ENCODE measurements at regions not wholly inside any gene's neighbourhood (a gene's known extent, or its start where the extent isn't known, plus 50 kb on each side); places are given as distances from the start of the nearest gene placed in this dataset.

DNA sequence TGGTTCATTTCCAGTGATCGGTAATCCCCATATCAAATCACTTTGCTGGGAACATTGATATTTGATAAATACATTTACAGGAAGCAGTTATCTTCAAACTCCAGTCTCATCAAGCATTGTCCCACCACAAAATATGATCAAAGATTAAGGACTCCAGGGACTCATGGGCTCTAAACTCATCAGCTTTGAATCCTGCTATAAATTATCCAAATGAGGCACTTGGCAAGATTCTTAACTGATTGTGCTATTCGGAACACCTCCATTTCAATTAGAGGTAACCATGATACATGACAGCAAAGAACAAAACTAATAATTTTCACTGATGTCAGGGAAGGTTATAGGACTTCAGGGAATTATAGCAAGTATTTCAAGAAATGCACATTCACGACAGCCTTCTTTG is 1088.1 kb upstream of the PIK3C3 start:
- no peak for DNase-seq
- H3K9me3 ChIP-seq (ENCODE audit: control insufficient read depth, low read length), result no peaks in the 10 kb centered on the region
- Mint-ChIP-seq H3K4me1 (peaks cover under 1% of the 10 kb centered on the region), H3K9me3 (no peaks in the 10 kb centered on the region), H3K27ac (no peak overlapping the region), H3K27me3 (ENCODE audit: insufficient read depth) (no peaks in the 10 kb centered on the region), H3K4me3 (no peak overlapping the region), H3K36me3 (ENCODE audit: low read depth) (no peaks in the 10 kb centered on the region)
- no peaks in the 10 kb centered on the region for H3K27me3 ChIP-seq (ENCODE audit: control insufficient read depth, insufficient read depth, low read length, poor library complexity, severe bottlenecking)
- no peak overlapping the region for H3K27ac ChIP-seq (ENCODE audit: low read depth, low read length)
- no peak overlapping the region for H3K4me3 ChIP-seq (ENCODE audit: low read length)
- H3K4me1 ChIP-seq (ENCODE audit: control insufficient read depth, insufficient read depth, low read length), result no peaks in the 10 kb centered on the region
- no peaks in the 10 kb centered on the region for H3K36me3 ChIP-seq (ENCODE audit: control insufficient read depth, insufficient read depth, low read length)
- TF ChIP-seq, protein P1, sequence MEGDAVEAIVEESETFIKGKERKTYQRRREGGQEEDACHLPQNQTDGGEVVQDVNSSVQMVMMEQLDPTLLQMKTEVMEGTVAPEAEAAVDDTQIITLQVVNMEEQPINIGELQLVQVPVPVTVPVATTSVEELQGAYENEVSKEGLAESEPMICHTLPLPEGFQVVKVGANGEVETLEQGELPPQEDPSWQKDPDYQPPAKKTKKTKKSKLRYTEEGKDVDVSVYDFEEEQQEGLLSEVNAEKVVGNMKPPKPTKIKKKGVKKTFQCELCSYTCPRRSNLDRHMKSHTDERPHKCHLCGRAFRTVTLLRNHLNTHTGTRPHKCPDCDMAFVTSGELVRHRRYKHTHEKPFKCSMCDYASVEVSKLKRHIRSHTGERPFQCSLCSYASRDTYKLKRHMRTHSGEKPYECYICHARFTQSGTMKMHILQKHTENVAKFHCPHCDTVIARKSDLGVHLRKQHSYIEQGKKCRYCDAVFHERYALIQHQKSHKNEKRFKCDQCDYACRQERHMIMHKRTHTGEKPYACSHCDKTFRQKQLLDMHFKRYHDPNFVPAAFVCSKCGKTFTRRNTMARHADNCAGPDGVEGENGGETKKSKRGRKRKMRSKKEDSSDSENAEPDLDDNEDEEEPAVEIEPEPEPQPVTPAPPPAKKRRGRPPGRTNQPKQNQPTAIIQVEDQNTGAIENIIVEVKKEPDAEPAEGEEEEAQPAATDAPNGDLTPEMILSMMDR (conservative IDR thresholded peaks at IDR 0.05), result no peak
- no peak overlapping the region for H3K9ac ChIP-seq (ENCODE audit: extremely low read depth, low read length, poor library complexity, severe bottlenecking)
- 92 to 99% methylated on average over 2 to 3 of the region's 3 CpGs for WGBS, 2 experiments (ENCODE audit: insufficient coverage in 1 of 2, insufficient read length in 1 of 2)

DNA sequence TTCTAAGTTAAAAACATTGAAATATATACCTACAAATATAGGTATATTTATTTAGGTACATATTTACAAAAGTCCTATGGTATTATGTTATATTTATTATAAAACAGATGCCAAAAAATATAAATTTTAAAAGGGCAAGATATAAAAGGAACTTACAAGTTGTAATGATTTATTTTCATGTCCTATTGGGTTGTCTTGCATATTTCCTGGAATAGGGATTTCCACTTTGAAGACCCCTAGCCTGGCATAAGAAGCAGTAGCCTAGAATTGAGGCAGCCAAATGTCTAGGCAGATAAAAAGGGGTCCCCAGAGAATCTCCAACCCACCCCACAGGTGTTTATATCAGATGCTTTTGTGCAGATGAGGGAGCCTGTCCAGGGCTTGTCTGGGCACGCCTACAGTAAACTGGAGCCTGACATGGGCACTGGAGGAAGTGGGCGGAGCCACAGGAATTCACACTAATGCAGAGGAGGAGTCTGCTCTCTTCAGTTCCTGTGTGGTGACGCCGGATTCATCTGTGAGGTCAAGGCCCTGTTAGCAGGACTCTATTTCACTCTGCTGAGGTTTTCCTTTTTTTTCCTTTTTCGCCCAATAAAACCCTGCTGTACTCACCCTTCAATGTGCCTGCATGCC is 1088.9 kb upstream of the PIK3C3 start:
- H3K36me3 ChIP-seq (ENCODE audit: control insufficient read depth, insufficient read depth, low read length), result no peaks in the 10 kb centered on the region
- Mint-ChIP-seq H3K36me3 (ENCODE audit: low read depth) (no peaks in the 10 kb centered on the region), H3K9me3 (no peaks in the 10 kb centered on the region), H3K4me1 (peaks cover 8% of the 10 kb centered on the region), H3K27ac (no peak overlapping the region), H3K27me3 (ENCODE audit: insufficient read depth) (no peaks in the 10 kb centered on the region), H3K4me3 (no peak overlapping the region)
- H3K27me3 ChIP-seq (ENCODE audit: control insufficient read depth, insufficient read depth, low read length, poor library complexity, severe bottlenecking), result no peaks in the 10 kb centered on the region
- no peaks in the 10 kb centered on the region for H3K9me3 ChIP-seq (ENCODE audit: control insufficient read depth, low read length)
- no peak overlapping the region for H3K27ac ChIP-seq (ENCODE audit: low read depth, low read length)
- DNase-seq, result no peak
- no peak overlapping the region for H3K9ac ChIP-seq (ENCODE audit: extremely low read depth, low read length, poor library complexity, severe bottlenecking)
- TF ChIP-seq, protein P1 (conservative IDR thresholded peaks at IDR 0.05), result no peak
- H3K4me1 ChIP-seq (ENCODE audit: control insufficient read depth, insufficient read depth, low read length), result no peaks in the 10 kb centered on the region
- H3K4me3 ChIP-seq (ENCODE audit: low read length), result no peak overlapping the region
- WGBS, 2 experiments (ENCODE audit: insufficient coverage in 1 of 2, insufficient read length in 1 of 2), result 94 to 100% methylated on average over 4 to 5 of the region's 5 CpGs

DNA sequence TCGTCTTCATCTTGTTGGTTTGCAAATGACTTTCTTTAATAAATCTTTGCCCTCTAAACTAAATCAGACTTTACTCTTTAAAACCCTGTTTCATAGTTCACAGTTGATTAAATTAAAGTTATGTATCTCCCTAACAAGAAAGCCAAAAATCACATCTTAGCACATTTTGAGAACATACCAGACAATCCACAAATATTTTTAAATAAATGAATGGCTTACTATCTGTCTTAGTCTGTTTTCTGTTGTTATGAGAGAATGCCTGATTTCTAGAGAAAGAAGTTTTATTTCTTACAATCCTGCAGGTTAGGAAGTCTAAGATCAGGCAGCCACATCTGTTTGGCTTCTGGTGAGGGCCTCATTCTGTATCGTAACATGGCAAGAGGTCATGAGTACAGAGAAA is 1090.2 kb upstream of the PIK3C3 start:
- H3K27ac Mint-ChIP-seq, result no peak overlapping the region

More for the DNA sequence above, 1090.2 kb upstream of the PIK3C3 start:
- Histone ChIP-seq H3K4me1 (ENCODE audit: control insufficient read depth, insufficient read depth, low read length) (peaks cover 5% of the 10 kb centered on the region), H3K9me3 (ENCODE audit: control insufficient read depth, low read length) (no peaks in the 10 kb centered on the region), H3K27me3 (ENCODE audit: control insufficient read depth, insufficient read depth, low read length, poor library complexity, severe bottlenecking) (no peaks in the 10 kb centered on the region), H3K4me3 (ENCODE audit: low read length) (no peak overlapping the region), H3K27ac (ENCODE audit: low read depth, low read length) (no peak overlapping the region), H3K36me3 (ENCODE audit: control insufficient read depth, insufficient read depth, low read length) (no peaks in the 10 kb centered on the region), H3K9ac (ENCODE audit: extremely low read depth, low read length, poor library complexity, severe bottlenecking) (no peak overlapping the region)
- H3K4me1 Mint-ChIP-seq, result peaks cover 11% of the 10 kb centered on the region
- no peaks in the 10 kb centered on the region for H3K9me3 Mint-ChIP-seq
- no peak overlapping the region for H3K4me3 Mint-ChIP-seq
- no peaks in the 10 kb centered on the region for H3K36me3 Mint-ChIP-seq (ENCODE audit: low read depth)
- TF ChIP-seq, protein P1 (conservative IDR thresholded peaks at IDR 0.05), result no peak
- 93% methylated on average over 2 of the region's 2 CpGs; no CpG with 5 or more reads in 1 of the 2 experiments for WGBS, 2 experiments (ENCODE audit: insufficient coverage in 1 of 2, insufficient read length in 1 of 2)
- no peaks in the 10 kb centered on the region for H3K27me3 Mint-ChIP-seq (ENCODE audit: insufficient read depth)
- DNase-seq, result no peak

All from endodermal cell (in vitro differentiated cells).